GM18511 (cell line): ENCODE measurements at regions not wholly inside any gene's neighbourhood (a gene's known extent, or its start where the extent isn't known, plus 50 kb on each side); places are given as distances from the start of the nearest gene placed in this dataset.

Source experiments
- ATAC-seq: cut with Tn5 transposase; IDR thresholded peaks from one replicate; pipeline ENCODE4 v1.9.1; 2021; ENCODE audit warnings: mild to moderate bottlenecking, moderate library complexity; ENCODE audit not compliant: unreplicated experiment

DNA sequence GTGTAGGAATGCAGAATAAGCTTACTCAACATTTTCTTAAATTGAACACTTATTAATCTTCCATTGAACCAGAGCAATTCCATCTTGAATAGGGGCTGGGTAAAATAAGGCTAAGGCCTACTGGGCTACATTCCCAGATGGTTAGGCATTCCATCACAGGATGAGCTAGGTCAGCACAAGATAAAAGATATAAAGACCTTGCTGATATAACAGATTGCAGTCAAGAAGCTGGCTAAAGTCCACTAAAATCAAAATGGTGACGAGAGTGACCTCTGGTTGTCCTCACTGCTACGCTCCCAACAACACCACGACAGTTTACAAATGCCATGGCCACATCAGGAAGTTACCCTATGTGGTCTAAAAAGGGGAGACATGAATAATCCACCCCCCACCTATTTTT, 156.1 kb downstream of the NXNL2 start:
- ATAC-seq = no peak

- no peak for ATAC-seq
Measured at GRCh38 chr9:88691811-88692210, 156.8 kb downstream of the NXNL2 start.

DNA sequence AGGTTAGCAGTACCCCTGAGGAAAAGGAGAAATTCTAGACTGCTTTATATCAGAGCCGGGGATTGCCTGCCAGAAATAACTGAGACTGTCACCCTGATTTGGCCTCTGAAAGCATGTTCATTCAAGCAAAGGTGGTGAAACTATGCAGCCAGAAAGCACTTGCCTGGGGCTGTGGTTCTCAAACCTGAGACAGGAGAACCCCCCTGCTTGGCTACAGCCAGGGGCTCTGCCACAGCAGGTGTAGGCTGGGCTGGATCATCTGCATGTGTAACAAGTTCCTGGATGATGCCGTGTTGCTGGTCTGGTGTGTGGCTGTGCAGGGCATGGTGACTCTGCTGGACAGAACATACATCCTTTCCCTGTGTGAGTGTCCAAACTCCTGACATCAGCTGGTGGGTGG, 157.8 kb downstream of the NXNL2 start:
- no peak for ATAC-seq

- ATAC-seq = no peak
Measured at GRCh38 chr9:88694625-88695024, 159.6 kb downstream of the NXNL2 start.

DNA sequence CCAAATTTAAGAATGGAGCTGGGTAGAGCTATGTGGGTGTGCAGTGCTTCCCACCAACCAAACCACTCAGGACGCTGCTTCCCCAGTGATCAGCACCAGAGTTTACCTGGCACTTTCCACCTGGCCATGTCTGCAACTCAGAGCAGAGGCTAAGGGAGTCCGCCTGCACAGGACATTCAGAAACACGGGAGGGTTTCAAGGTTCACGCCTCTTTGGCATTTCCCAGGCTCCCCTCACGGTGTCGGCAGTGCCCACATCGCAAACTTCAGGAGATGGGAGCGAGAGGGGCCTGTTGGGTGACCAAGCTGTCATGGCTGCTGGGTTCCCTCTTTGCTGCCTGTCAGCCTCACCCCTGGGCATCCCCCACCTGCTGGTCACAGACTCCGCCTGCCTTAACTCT, 161.5 kb downstream of the NXNL2 start:
- ATAC-seq = no peak

DNA sequence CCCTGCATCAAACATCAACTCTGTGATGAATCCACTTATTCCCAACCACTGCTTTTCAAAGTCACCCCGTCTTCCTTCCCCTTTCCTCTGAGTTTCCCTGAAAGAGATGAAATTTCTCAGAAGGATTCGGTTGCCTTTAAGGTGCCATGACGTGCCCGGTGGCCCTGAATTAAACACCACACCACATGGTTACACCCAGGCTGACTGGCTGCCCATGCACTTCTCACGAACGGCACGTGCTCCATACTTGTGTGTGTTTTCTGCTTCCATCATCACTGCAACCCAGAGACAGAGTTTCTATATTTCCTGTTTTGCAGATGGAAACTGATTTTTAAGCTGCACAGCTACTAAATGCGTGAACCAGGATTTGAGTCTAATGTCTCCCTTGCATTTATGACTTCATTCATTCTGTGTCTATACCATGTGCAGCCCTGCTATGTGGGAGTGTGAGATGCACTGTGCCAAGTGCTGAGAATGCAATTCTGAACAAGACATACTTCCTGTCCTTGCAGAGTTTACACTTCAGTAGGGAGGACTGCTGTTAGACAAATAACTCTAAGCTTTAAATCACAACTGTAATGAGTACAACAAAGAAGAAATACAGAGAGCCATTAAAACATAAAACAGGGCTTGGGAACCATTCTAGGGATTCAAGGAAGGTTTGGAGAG, 162.9 kb downstream of the NXNL2 start:
- ATAC-seq = no peak

DNA sequence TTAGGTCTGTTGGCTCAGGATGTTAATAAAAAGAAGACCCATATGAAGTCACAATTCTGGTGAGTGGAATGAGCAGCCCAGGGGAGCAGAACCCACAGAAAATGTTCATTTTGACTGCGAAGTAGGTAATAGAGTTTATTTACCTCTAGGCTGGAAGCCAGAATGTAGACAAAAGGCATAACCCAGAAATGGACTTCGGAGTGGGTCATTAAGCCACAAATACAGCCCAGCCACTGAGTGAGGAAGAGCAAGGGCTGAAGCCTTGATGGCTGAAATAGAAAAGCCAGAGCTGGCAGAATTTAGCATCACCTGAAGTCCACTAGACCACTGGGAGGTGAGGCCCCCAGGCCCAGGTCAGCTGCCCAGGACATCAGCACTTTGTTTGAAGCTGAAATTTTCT, 168.0 kb downstream of the NXNL2 start:
- ATAC-seq = no peak

GRCh38 chr9:88706193-88707113, 171.5 kb downstream of the NXNL2 start:
- ATAC-seq = no peak

GRCh38 chr9:88710449-88710848, 175.5 kb downstream of the NXNL2 start:
- ATAC-seq = no peak

GRCh38 chr9:88711719-88712118, 176.7 kb downstream of the NXNL2 start:
- no peak for ATAC-seq

GRCh38 chr9:88712484-88712883, 177.5 kb downstream of the NXNL2 start:
- no peak for ATAC-seq

- no peak for ATAC-seq
Measured at GRCh38 chr9:88713010-88713409, 178.0 kb downstream of the NXNL2 start.

- no peak for ATAC-seq
Measured at GRCh38 chr9:88716596-88717290, 181.8 kb downstream of the NXNL2 start.

DNA sequence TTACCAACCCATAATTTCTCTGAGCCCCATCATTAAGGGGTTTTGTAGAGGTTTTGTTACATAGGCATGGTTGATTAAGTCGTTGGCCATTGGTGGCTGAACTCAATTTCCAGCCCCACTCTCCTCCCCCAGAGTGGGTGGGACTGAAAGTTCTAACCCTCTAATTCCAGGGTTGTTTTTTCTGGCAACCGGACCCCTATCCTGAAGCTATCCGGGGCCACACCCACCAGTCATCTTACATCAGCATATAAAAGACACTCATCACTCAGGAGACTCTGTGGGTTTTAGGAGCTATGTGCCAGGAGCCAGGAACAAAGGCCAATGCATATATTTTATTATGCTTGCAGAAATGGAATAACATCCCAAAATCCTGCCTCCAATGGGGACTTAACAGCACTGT, 186.0 kb downstream of the NXNL2 start:
- no peak for ATAC-seq

GRCh38 chr9:88721495-88722279, 186.7 kb downstream of the NXNL2 start:
- ATAC-seq = no peak

- ATAC-seq = no peak
Measured at GRCh38 chr9:88722753-88723152, 187.8 kb downstream of the NXNL2 start.

- ATAC-seq = no peak
Measured at GRCh38 chr9:88723751-88724150, 188.8 kb downstream of the NXNL2 start.

GRCh38 chr9:88724331-88724730, 189.4 kb downstream of the NXNL2 start:
- no peak for ATAC-seq

GRCh38 chr9:88725300-88726019, 190.5 kb downstream of the NXNL2 start:
- ATAC-seq = no peak

DNA sequence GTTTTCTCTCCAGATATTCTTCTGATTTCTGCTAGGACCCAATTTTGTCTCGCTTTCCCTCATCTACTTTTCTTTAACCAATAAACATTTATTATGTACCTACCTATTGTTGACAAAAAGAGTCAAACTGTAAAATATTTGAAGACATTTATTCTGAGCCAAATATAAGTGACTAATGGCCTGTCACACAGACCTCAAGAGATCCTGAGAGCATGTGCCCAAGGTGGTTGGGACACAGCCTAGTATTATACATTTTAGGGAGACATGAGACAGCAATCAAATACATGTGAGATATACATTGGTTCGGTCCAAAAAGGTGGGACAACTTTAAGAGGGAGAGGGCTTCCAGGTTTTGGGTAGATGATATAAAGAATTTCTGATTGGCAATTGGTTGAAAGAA, 191.8 kb downstream of the NXNL2 start:
- no peak for ATAC-seq
